H9 (cell line): ENCODE measurements at regions not wholly inside any gene's neighbourhood (a gene's known extent, or its start where the extent isn't known, plus 50 kb on each side); places are given as distances from the start of the nearest gene placed in this dataset.

ENCODE experiments used
- DNase-seq: peaks from one replicate; pipeline ENCODE4 v3.0.0-alpha.2; 2017
- H2AFZ ChIP-seq: one replicate; pipeline ENCODE4 v1.6.1; 2013; ENCODE audit warnings: mild to moderate bottlenecking, low read length, control low read depth, moderate library complexity
- H2AK5ac ChIP-seq: 2 replicates; pipeline ENCODE4 v1.6.1; 2013; ENCODE audit warnings: low read length, control low read depth, mixed read lengths; ENCODE audit not compliant: insufficient read length
- H2BK120ac ChIP-seq: one replicate; pipeline ENCODE4 v1.6.1; 2013; ENCODE audit warnings: low read depth, mild to moderate bottlenecking, low read length, control low read depth, inconsistent platforms; ENCODE audit not compliant: poor library complexity, severe bottlenecking
- H2BK12ac ChIP-seq: 2 replicates; pipeline ENCODE4 v1.6.1; 2013; ENCODE audit warnings: low read length, control low read depth, mixed read lengths, low read depth; ENCODE audit not compliant: insufficient read length
- H2BK15ac ChIP-seq: 2 replicates; pipeline ENCODE4 v1.6.1; 2013; ENCODE audit warnings: low read depth, low read length, control low read depth
- H2BK20ac ChIP-seq: one replicate; pipeline ENCODE4 v1.6.1; 2013; ENCODE audit warnings: low read depth, mild to moderate bottlenecking, low read length, control low read depth, inconsistent platforms; ENCODE audit not compliant: poor library complexity, severe bottlenecking
- H2BK5ac ChIP-seq: 2 replicates; pipeline ENCODE4 v1.6.1; 2013; ENCODE audit warnings: low read length, control low read depth, mixed read lengths; ENCODE audit not compliant: insufficient read length
- H3K14ac ChIP-seq: 2 replicates; pipeline ENCODE4 v1.6.1; 2013; ENCODE audit warnings: low read length, control low read depth; ENCODE audit not compliant: insufficient read depth
- H3K18ac ChIP-seq: 2 replicates; pipeline ENCODE4 v1.6.1; 2013; ENCODE audit warnings: low read depth, mild to moderate bottlenecking, mixed read lengths, low read length, control low read depth; ENCODE audit not compliant: insufficient read length
- H3K23ac ChIP-seq: 2 replicates; pipeline ENCODE4 v1.6.1; 2013; ENCODE audit warnings: low read length, control low read depth, mixed read lengths, low read depth; ENCODE audit not compliant: insufficient read length
- H3K23me2 ChIP-seq: 2 replicates; pipeline ENCODE4 v1.6.1; 2013; ENCODE audit warnings: low read depth, mild to moderate bottlenecking, mixed read lengths, low read length, control low read depth; ENCODE audit not compliant: insufficient read length, poor library complexity, severe bottlenecking
- H3K27ac ChIP-seq: 2 replicates; pipeline ENCODE4 v1.5.1; 2013; ENCODE audit warnings: low read length, control low read depth, mixed read lengths, low read depth; ENCODE audit not compliant: insufficient read length
- H3K27me3 ChIP-seq: 2 replicates; pipeline ENCODE4 v1.6.1; 2013; ENCODE audit warnings: low read length, control low read depth, inconsistent platforms; ENCODE audit not compliant: insufficient read depth
- H3K4ac ChIP-seq: 2 replicates; pipeline ENCODE4 v1.6.1; 2013; ENCODE audit warnings: low read depth, mild to moderate bottlenecking, control low read depth, inconsistent platforms, low read length, moderate library complexity
- H3K4me1 ChIP-seq: 2 replicates; pipeline ENCODE4 v1.6.1; 2013; ENCODE audit warnings: low read length, control low read depth, inconsistent platforms; ENCODE audit not compliant: insufficient read depth
- H3K4me2 ChIP-seq: 2 replicates; pipeline ENCODE4 v1.6.1; 2013; ENCODE audit warnings: low read length, control low read depth, mixed read lengths; ENCODE audit not compliant: insufficient read length, insufficient read depth
- H3K56ac ChIP-seq: 2 replicates; pipeline ENCODE4 v1.6.1; 2013; ENCODE audit warnings: low read depth, mild to moderate bottlenecking, mixed read lengths, low read length, control low read depth; ENCODE audit not compliant: insufficient read length
- H3K79me1 ChIP-seq: 2 replicates; pipeline ENCODE4 v1.6.1; 2013; ENCODE audit warnings: low read depth, mild to moderate bottlenecking, moderate library complexity, low read length, control low read depth, inconsistent platforms; ENCODE audit not compliant: insufficient read depth, poor library complexity, severe bottlenecking
- H3K79me2 ChIP-seq: 2 replicates; pipeline ENCODE4 v1.6.1; 2013; ENCODE audit warnings: low read length, control low read depth, inconsistent platforms; ENCODE audit not compliant: insufficient read depth
- H3K9ac ChIP-seq: 2 replicates; pipeline ENCODE4 v1.6.1; 2013; ENCODE audit warnings: low read length, control low read depth, mixed read lengths; ENCODE audit not compliant: insufficient read length; ENCODE audit errors: extremely low read depth
- H3K9me3 ChIP-seq: one replicate; pipeline ENCODE4 v1.6.1; 2013; ENCODE audit warnings: low read depth, low read length, inconsistent platforms; ENCODE audit not compliant: control insufficient read depth
- H3T11ph ChIP-seq: one replicate; pipeline ENCODE4 v1.6.1; 2013; ENCODE audit warnings: mild to moderate bottlenecking, low read length, control low read depth, inconsistent platforms
- H4K20me1 ChIP-seq: one replicate; pipeline ENCODE4 v1.6.1; 2013; ENCODE audit not compliant: control insufficient read depth, insufficient read length, insufficient read depth
- H4K5ac ChIP-seq: 2 replicates; pipeline ENCODE4 v1.6.1; 2013; ENCODE audit warnings: low read depth, mild to moderate bottlenecking, mixed read lengths, low read length, control low read depth; ENCODE audit not compliant: insufficient read length
- H4K8ac ChIP-seq: replicated peaks from 2 replicates; pipeline ENCODE4 v1.6.1; 2013; ENCODE audit warnings: low read length, control low read depth, mixed read lengths, low read depth; ENCODE audit not compliant: insufficient read length
- H4K91ac ChIP-seq: 2 replicates; pipeline ENCODE4 v1.6.1; 2013; ENCODE audit warnings: low read depth, mild to moderate bottlenecking, moderate library complexity, mixed read lengths, low read length, control low read depth; ENCODE audit not compliant: insufficient read length
- H3K27ac Mint-ChIP-seq, 3 experiments: 2 replicates in 2 of 3; 3 replicates in 1 of 3; pipeline ENCODE4 v1.8.0; 2020 to 2021; ENCODE audit warnings: mixed read lengths in 3 of 3, mild to moderate bottlenecking in 1 of 3, moderate library complexity in 1 of 3
- H3K27me3 Mint-ChIP-seq: 2 replicates; pipeline ENCODE4 v1.8.0; 2021; ENCODE audit warnings: low read depth, mild to moderate bottlenecking, moderate library complexity, mixed read lengths
- H3K36me3 Mint-ChIP-seq, 3 experiments: 2 replicates in 2 of 3; 3 replicates in 1 of 3; pipeline ENCODE4 v1.8.0; 2020 to 2021; ENCODE audit warnings: low read depth in 3 of 3, mixed read lengths in 3 of 3; ENCODE audit not compliant: insufficient read depth in 1 of 3
- H3K4me1 Mint-ChIP-seq, 2 experiments: 2 replicates each; pipeline ENCODE4 v1.8.0; 2020; ENCODE audit warnings: mixed read lengths in 2 of 2
- H3K4me3 Mint-ChIP-seq, 2 experiments: 2 replicates in 1 of 2; 3 replicates in 1 of 2; pipeline ENCODE4 v1.8.0; 2020 to 2021; ENCODE audit warnings: mild to moderate bottlenecking in 2 of 2, mixed read lengths in 2 of 2, moderate library complexity in 1 of 2
- H3K9me3 Mint-ChIP-seq, 2 experiments: 2 replicates in 1 of 2; 3 replicates in 1 of 2; pipeline ENCODE4 v1.8.0; 2020; ENCODE audit warnings: mild to moderate bottlenecking in 2 of 2, mixed read lengths in 2 of 2, moderate library complexity in 1 of 2
- CTCF ChIP-seq: fragments of 200-600 bp; sonication (generic); conservative IDR thresholded peaks from 3 replicates; pipeline ENCODE4 v1.8.0; 2021; ENCODE audit warnings: antibody characterized with exemption, mild to moderate bottlenecking
- WGBS: extraction: QIAGEN DNeasy Blood & Tissue Kit; methylation state at CpG from one replicate; pipeline ENCODE4 v1.1.7; 2013; ENCODE audit warnings: missing lambda C conversion rate, low lambda C conversion rate, mixed read lengths; ENCODE audit not compliant: insufficient read length; ENCODE audit errors: extremely low coverage; 5-methylcytosine and 5-hydroxymethylcytosine counted together

DNA sequence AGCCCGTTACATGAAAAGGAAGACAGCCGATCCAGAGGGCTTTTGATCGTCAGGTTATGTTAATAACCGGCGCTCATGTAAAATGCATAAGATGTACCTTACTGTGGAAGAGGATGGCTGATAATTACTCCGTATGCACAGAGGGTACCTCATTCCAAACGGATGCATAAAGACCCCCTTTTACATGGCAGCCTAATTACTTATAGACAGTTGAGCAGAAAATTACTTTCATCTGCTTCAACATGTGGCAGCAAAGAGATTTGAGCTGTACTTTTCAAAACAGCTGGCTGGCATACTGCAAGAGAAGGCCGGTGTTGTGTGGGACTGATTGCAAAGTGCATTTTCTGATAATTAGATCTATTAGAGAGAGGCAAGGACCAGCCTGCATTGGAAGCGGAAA lies 103.4 kb downstream of the SHOX start:
- no peaks in the 10 kb centered on the region for H3K9me3 Mint-ChIP-seq
- Histone ChIP-seq H3K4me2 (no peak overlapping the region), H3K9ac (no peak overlapping the region), H3K79me2 (peaks cover 2% of the 10 kb centered on the region; the same call in 1 of the 2 replicates), H3K4ac (no peak overlapping the region), H4K20me1 (no peaks in the 10 kb centered on the region), H3K23ac (no peak overlapping the region), H3K14ac (no peak overlapping the region), H4K91ac (no peak overlapping the region), H2BK15ac (no peak overlapping the region), H2BK5ac (no peak overlapping the region), H4K5ac (no peak overlapping the region), H3K56ac (no peak overlapping the region), H3K4me1 (no peaks in the 10 kb centered on the region), H2AFZ (no peak overlapping the region), H4K8ac (no peak overlapping the region), H3K18ac (no peak overlapping the region), H2AK5ac (no peak overlapping the region), H3K9me3 (no peaks in the 10 kb centered on the region), H3K27me3 (no peaks in the 10 kb centered on the region), H2BK12ac (no peak overlapping the region), H2BK20ac (no peak overlapping the region), H3K79me1 (no peaks in the 10 kb centered on the region), H3K23me2 (no peaks in the 10 kb centered on the region), H3K27ac (no peak overlapping the region), H3T11ph (no peak overlapping the region), H2BK120ac (no peak overlapping the region)
- WGBS = no CpG with 5 or more reads among the region's 9 CpGs
- peaks cover 3 to 5% of the 10 kb centered on the region in 2 experiments; a peak in 1 of 4 replicates for H3K4me1 Mint-ChIP-seq
- H3K27me3 Mint-ChIP-seq = peaks cover 7% of the 10 kb centered on the region
- no peak for DNase-seq
- H3K27ac Mint-ChIP-seq = no peak overlapping the region
- no peak for TF ChIP-seq CTCF
- no peaks in the 10 kb centered on the region; a peak in 1 of 7 replicates for H3K36me3 Mint-ChIP-seq
- H3K4me3 Mint-ChIP-seq = no peak overlapping the region
